ENCODE measurements at regions not wholly inside any gene's neighbourhood (a gene's known extent, or its start where the extent isn't known, plus 50 kb on each side); places are given as distances from the start of the nearest gene placed in this dataset.

- BruUV-seq (replicated peaks): no TSS peak
- no peak overlapping the region for H3K9ac ChIP-seq (ENCODE audit: low read length)
- POLR2A ChIA-PET: no interaction called here
- RAD21 ChIA-PET (ENCODE audit: low non-redundant PET in 1 of 2, low total read pairs in 2 of 2, uncharacterized antibody in 2 of 2, unreplicated experiment in 2 of 2): no interaction called here
- no peaks in the 10 kb centered on the region for H3K79me2 ChIP-seq (ENCODE audit: insufficient read depth, low read length)
- no peak overlapping the region for H3K4me3 ChIP-seq (replicated peaks in 1 of 2; ENCODE audit: low read depth in 1 of 2, low read length in 2 of 2)
- H3K4me1 ChIP-seq (ENCODE audit: control insufficient read depth in 1 of 2, insufficient read depth in 2 of 2, low read length in 2 of 2): peaks cover 0 to 7% of the 10 kb centered on the region in 2 experiments; a peak in 1 of 4 replicates
- no peak overlapping the region for H3K27ac ChIP-seq (ENCODE audit: low read depth, low read length)
- no peak for DNase-seq (ENCODE audit: low read depth, low spot score)
- peaks cover 81% of the 10 kb centered on the region for H3K27me3 ChIP-seq (ENCODE audit: insufficient read depth, low read length)
- H3K4me2 ChIP-seq (ENCODE audit: low read length): no peak overlapping the region
- intact Hi-C loops (cut with micrococcal nuclease): no loop called here
- H3K9me2 ChIP-seq (ENCODE audit: insufficient read depth): no peaks in the 10 kb centered on the region
- H3K9me3 ChIP-seq (ENCODE audit: control insufficient read depth in 1 of 2, insufficient read depth in 1 of 2, low read depth in 1 of 2, low read length in 2 of 2): no peaks in the 10 kb centered on the region
- H3K36me3 ChIP-seq (ENCODE audit: control insufficient read depth in 1 of 2, insufficient read depth in 2 of 2, low read length in 2 of 2): no peaks in the 10 kb centered on the region
- TF ChIP-seq POLR2A (IDR thresholded peaks at IDR 0.05; ENCODE audit: borderline replicate concordance, extremely low read depth, insufficient read depth, insufficient read length) (no peak), POLR2AphosphoS5 (IDR thresholded peaks at IDR 0.05; ENCODE audit: low read depth, low read length) (no peak), CTCF (IDR thresholded peaks at IDR 0.05 in 2 of 3, conservative IDR thresholded peaks at IDR 0.05 in 1 of 3; ENCODE audit: borderline replicate concordance in 1 of 3, insufficient read depth in 1 of 3, low read depth in 2 of 3, low read length in 2 of 3) (no peak), CBX3 (IDR thresholded peaks at IDR 0.05; ENCODE audit: low read depth) (no peak), EGR1 (IDR thresholded peaks at IDR 0.05; ENCODE audit: low read depth) (no peak), ZBTB33 (IDR thresholded peaks at IDR 0.05; ENCODE audit: extremely low read depth, insufficient replicate concordance, low read length) (no peak), MAX (IDR thresholded peaks at IDR 0.05) (no peak), CEBPB (IDR thresholded peaks at IDR 0.05; ENCODE audit: low read depth) (no peak), REST (IDR thresholded peaks at IDR 0.05; ENCODE audit: low read depth) (no peak), FOSL1 (IDR thresholded peaks at IDR 0.05; ENCODE audit: low read depth) (no peak)
- no peaks in the 10 kb centered on the region for H4K20me1 ChIP-seq (ENCODE audit: insufficient read depth)
- ATAC-seq: no peak
- no peak overlapping the region for H2AFZ ChIP-seq (ENCODE audit: low read depth, low read length, poor library complexity, severe bottlenecking)
- CTCF ChIA-PET: interaction anchor here (1.6 kb wide), 1 partner anchor 185 kb away, joined by 3 read pairs; no protein-coding TSS in a partner anchor
These were observed 129.0 kb downstream of the ENGASE start for GRCh38 chr17:79203657-79204056.
